GM23338 (cell line): ENCODE measurements at regions not wholly inside any gene's neighbourhood (a gene's known extent, or its start where the extent isn't known, plus 50 kb on each side); places are given as distances from the start of the nearest gene placed in this dataset.

Experiments used
- CREB1 ChIP-seq: fragments of 250-450 bp; sonication (Bioruptor Pico); IDR thresholded peaks from 2 replicates; pipeline ENCODE4 v1.5.0; 2020; ENCODE audit warnings: low read depth, mild to moderate bottlenecking, moderate library complexity
- EZH2 ChIP-seq: fragments of 200-600 bp; sonication (generic); IDR thresholded peaks from one replicate; pipeline ENCODE4 v1.8.0; 2017; ENCODE audit warnings: antibody characterized with exemption, mild to moderate bottlenecking, low read depth; ENCODE audit not compliant: unreplicated experiment
- EZH2phosphoT487 ChIP-seq: fragments of 200-600 bp; sonication (generic); IDR thresholded peaks from one replicate; pipeline ENCODE4 v1.8.1; 2018; ENCODE audit warnings: antibody characterized with exemption; ENCODE audit not compliant: unreplicated experiment
- JUNB ChIP-seq: IDR thresholded peaks from one replicate; pipeline ENCODE4 v1.6.1; 2016; ENCODE audit warnings: antibody characterized with exemption; ENCODE audit not compliant: unreplicated experiment
- NANOG ChIP-seq: IDR thresholded peaks from 2 replicates; pipeline ENCODE4 v1.6.1; 2016; ENCODE audit warnings: antibody characterized with exemption, borderline replicate concordance
- POLR2AphosphoS5 ChIP-seq: IDR thresholded peaks from 2 replicates; pipeline ENCODE4 v1.6.1; 2016; ENCODE audit warnings: antibody characterized with exemption, low read depth
- STAT1 ChIP-seq: IDR thresholded peaks from one replicate; pipeline ENCODE4 v1.6.1; 2016; ENCODE audit warnings: antibody characterized with exemption; ENCODE audit not compliant: unreplicated experiment
- ZNF114 ChIP-seq: fragments of 250-450 bp; sonication (Bioruptor Pico); IDR thresholded peaks from 2 replicates; pipeline ENCODE4 v1.5.0; 2020; ENCODE audit warnings: mild to moderate bottlenecking, moderate library complexity
- ZNF331 ChIP-seq: fragments of 250-450 bp; sonication (Bioruptor Pico); IDR thresholded peaks from 2 replicates; pipeline ENCODE4 v1.5.0; 2020; ENCODE audit warnings: low read depth, mild to moderate bottlenecking, moderate library complexity
- TF ChIP-seq, protein P1 (sequence below): fragments of 250-450 bp; sonication (Bioruptor Pico); IDR thresholded peaks from 2 replicates; pipeline ENCODE4 v1.5.0; 2020; ENCODE audit warnings: mild to moderate bottlenecking, moderate library complexity
- TF ChIP-seq, protein P2 (sequence below): IDR thresholded peaks from 2 replicates; pipeline ENCODE4 v1.6.1; 2016; ENCODE audit warnings: antibody characterized with exemption
- TF ChIP-seq, protein P3 (sequence below): IDR thresholded peaks from one replicate; pipeline ENCODE4 v1.6.1; 2018; ENCODE audit warnings: antibody characterized with exemption; ENCODE audit not compliant: unreplicated experiment

- TF ChIP-seq, protein P1, sequence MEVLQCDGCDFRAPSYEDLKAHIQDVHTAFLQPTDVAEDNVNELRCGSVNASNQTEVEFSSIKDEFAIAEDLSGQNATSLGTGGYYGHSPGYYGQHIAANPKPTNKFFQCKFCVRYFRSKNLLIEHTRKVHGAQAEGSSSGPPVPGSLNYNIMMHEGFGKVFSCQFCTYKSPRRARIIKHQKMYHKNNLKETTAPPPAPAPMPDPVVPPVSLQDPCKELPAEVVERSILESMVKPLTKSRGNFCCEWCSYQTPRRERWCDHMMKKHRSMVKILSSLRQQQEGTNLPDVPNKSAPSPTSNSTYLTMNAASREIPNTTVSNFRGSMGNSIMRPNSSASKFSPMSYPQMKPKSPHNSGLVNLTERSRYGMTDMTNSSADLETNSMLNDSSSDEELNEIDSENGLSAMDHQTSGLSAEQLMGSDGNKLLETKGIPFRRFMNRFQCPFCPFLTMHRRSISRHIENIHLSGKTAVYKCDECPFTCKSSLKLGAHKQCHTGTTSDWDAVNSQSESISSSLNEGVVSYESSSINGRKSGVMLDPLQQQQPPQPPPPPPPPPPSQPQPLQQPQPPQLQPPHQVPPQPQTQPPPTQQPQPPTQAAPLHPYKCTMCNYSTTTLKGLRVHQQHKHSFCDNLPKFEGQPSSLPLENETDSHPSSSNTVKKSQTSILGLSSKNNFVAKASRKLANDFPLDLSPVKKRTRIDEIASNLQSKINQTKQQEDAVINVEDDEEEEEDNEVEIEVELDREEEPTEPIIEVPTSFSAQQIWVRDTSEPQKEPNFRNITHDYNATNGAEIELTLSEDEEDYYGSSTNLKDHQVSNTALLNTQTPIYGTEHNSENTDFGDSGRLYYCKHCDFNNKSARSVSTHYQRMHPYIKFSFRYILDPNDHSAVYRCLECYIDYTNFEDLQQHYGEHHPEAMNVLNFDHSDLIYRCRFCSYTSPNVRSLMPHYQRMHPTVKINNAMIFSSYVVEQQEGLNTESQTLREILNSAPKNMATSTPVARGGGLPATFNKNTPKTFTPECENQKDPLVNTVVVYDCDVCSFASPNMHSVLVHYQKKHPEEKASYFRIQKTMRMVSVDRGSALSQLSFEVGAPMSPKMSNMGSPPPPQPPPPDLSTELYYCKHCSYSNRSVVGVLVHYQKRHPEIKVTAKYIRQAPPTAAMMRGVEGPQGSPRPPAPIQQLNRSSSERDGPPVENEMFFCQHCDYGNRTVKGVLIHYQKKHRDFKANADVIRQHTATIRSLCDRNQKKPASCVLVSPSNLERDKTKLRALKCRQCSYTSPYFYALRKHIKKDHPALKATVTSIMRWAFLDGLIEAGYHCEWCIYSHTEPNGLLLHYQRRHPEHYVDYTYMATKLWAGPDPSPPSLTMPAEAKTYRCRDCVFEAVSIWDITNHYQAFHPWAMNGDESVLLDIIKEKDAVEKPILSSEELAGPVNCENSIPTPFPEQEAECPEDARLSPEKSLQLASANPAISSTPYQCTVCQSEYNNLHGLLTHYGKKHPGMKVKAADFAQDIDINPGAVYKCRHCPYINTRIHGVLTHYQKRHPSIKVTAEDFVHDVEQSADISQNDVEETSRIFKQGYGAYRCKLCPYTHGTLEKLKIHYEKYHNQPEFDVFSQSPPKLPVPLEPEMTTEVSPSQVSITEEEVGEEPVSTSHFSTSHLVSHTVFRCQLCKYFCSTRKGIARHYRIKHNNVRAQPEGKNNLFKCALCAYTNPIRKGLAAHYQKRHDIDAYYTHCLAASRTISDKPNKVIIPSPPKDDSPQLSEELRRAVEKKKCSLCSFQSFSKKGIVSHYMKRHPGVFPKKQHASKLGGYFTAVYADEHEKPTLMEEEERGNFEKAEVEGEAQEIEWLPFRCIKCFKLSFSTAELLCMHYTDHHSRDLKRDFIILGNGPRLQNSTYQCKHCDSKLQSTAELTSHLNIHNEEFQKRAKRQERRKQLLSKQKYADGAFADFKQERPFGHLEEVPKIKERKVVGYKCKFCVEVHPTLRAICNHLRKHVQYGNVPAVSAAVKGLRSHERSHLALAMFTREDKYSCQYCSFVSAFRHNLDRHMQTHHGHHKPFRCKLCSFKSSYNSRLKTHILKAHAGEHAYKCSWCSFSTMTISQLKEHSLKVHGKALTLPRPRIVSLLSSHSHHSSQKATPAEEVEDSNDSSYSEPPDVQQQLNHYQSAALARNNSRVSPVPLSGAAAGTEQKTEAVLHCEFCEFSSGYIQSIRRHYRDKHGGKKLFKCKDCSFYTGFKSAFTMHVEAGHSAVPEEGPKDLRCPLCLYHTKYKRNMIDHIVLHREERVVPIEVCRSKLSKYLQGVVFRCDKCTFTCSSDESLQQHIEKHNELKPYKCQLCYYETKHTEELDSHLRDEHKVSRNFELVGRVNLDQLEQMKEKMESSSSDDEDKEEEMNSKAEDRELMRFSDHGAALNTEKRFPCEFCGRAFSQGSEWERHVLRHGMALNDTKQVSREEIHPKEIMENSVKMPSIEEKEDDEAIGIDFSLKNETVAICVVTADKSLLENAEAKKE (CRISPR knock-in tag), result no peak
- TF ChIP-seq, protein P2, sequence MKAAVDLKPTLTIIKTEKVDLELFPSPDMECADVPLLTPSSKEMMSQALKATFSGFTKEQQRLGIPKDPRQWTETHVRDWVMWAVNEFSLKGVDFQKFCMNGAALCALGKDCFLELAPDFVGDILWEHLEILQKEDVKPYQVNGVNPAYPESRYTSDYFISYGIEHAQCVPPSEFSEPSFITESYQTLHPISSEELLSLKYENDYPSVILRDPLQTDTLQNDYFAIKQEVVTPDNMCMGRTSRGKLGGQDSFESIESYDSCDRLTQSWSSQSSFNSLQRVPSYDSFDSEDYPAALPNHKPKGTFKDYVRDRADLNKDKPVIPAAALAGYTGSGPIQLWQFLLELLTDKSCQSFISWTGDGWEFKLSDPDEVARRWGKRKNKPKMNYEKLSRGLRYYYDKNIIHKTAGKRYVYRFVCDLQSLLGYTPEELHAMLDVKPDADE, result no peak
- TF ChIP-seq ZNF114 (CRISPR knock-in tag) (no peak), POLR2AphosphoS5 (no peak), EZH2phosphoT487 (no peak), CREB1 (CRISPR knock-in tag) (no peak), NANOG (no peak), JUNB (no peak), EZH2 (no peak), ZNF331 (CRISPR knock-in tag) (no peak), STAT1 (no peak)
- TF ChIP-seq, protein P3, sequence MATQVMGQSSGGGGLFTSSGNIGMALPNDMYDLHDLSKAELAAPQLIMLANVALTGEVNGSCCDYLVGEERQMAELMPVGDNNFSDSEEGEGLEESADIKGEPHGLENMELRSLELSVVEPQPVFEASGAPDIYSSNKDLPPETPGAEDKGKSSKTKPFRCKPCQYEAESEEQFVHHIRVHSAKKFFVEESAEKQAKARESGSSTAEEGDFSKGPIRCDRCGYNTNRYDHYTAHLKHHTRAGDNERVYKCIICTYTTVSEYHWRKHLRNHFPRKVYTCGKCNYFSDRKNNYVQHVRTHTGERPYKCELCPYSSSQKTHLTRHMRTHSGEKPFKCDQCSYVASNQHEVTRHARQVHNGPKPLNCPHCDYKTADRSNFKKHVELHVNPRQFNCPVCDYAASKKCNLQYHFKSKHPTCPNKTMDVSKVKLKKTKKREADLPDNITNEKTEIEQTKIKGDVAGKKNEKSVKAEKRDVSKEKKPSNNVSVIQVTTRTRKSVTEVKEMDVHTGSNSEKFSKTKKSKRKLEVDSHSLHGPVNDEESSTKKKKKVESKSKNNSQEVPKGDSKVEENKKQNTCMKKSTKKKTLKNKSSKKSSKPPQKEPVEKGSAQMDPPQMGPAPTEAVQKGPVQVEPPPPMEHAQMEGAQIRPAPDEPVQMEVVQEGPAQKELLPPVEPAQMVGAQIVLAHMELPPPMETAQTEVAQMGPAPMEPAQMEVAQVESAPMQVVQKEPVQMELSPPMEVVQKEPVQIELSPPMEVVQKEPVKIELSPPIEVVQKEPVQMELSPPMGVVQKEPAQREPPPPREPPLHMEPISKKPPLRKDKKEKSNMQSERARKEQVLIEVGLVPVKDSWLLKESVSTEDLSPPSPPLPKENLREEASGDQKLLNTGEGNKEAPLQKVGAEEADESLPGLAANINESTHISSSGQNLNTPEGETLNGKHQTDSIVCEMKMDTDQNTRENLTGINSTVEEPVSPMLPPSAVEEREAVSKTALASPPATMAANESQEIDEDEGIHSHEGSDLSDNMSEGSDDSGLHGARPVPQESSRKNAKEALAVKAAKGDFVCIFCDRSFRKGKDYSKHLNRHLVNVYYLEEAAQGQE, result no peak
Observed at GRCh38 chr4:125551967-125552366, 237.2 kb downstream of the FAT4 start (continued).
